SK-N-SH (cell line): ENCODE measurements at regions not wholly inside any gene's neighbourhood (a gene's known extent, or its start where the extent isn't known, plus 50 kb on each side); places are given as distances from the start of the nearest gene placed in this dataset.
"Not testable (repeated sequence)": the region's sequence is repeated elsewhere in the genome, so short reads cannot be mapped to it uniquely, and the experiment has no call there.

Experiments
- CTCF ChIA-PET: fragments of 300-600, 350-600 bp; formaldehyde crosslinking; extraction: SDS; loops from one replicate; lab custom pipeline; 2021; lab: Yijun Ruan, JAX
- POLR2A ChIA-PET: fragments of 350-600 bp; sonication (Branson Sonifier 250); formaldehyde crosslinking; extraction: SDS; loops from one replicate; lab custom pipeline; 2020; ENCODE audit warnings: antibody characterized with exemption, inconsistent platforms; lab: Yijun Ruan, JAX
- DNase-seq: peaks from one replicate; pipeline ENCODE4 v3.0.0; 2012
- H2AFZ ChIP-seq: fragments of 200-600 bp; sonication (generic); 2 replicates; pipeline ENCODE4 v1.8.1; 2016; ENCODE audit warnings: antibody characterized with exemption, mild to moderate bottlenecking, low read depth
- H3F3A ChIP-seq: fragments of 200-600 bp; sonication (generic); replicated peaks from 2 replicates; pipeline ENCODE3; 2016; ENCODE audit warnings: antibody characterized with exemption, mild to moderate bottlenecking; ENCODE audit not compliant: insufficient read depth
- H3K27ac ChIP-seq, 2 experiments: fragments of 200-500 bp in 1 of 2; fragments of 200-600 bp in 1 of 2; sonication (Bioruptor generic) in 1 of 2; sonication (generic), shearing (Covaris generic) in 1 of 2; 2 replicates each; pipeline versions ENCODE4 v1.5.1 to v1.6.1; 2014 to 2016; ENCODE audit warnings: low read depth in 2 of 2, inconsistent platforms in 1 of 2, low read length in 1 of 2, mild to moderate bottlenecking in 1 of 2, mixed read lengths in 1 of 2
- H3K27me3 ChIP-seq: fragments of 200-600 bp; sonication (generic), shearing (Covaris generic); 2 replicates; pipeline ENCODE4 v1.6.1; 2016; ENCODE audit warnings: mixed run types; ENCODE audit not compliant: insufficient read depth
- H3K36me3 ChIP-seq, 2 experiments: fragments of 200-500 bp in 1 of 2; fragments of 200-600 bp in 1 of 2; sonication (Bioruptor generic) in 1 of 2; sonication (generic) in 1 of 2; replicated peaks in 1 of 2; 2 replicates each; pipeline versions ENCODE3 to v1.5.1; 2014 to 2016; ENCODE audit warnings: low read length in 1 of 2, mild to moderate bottlenecking in 1 of 2; ENCODE audit not compliant: insufficient read depth in 2 of 2, control insufficient read depth in 1 of 2
- H3K4me1 ChIP-seq, 2 experiments: fragments of 200-500 bp in 1 of 2; fragments of 200-600 bp in 1 of 2; sonication (Bioruptor generic) in 1 of 2; sonication (generic), shearing (Covaris generic) in 1 of 2; 2 replicates each; pipeline versions ENCODE4 v1.5.1 to v1.6.1; 2014 to 2016; ENCODE audit warnings: low read depth in 1 of 2, low read length in 1 of 2, mixed run types in 1 of 2; ENCODE audit not compliant: insufficient read depth in 2 of 2, control insufficient read depth in 1 of 2
- H3K4me2 ChIP-seq: fragments of 200-600 bp; sonication (generic), shearing (Covaris generic); 2 replicates; pipeline ENCODE4 v1.6.1; 2017; ENCODE audit warnings: mixed run types
- H3K4me3 ChIP-seq, 2 experiments: fragments of 200-500 bp in 1 of 2; fragments of 200-600 bp in 1 of 2; sonication (Bioruptor generic) in 1 of 2; sonication (generic), shearing (Covaris generic) in 1 of 2; 2 replicates each; pipeline versions ENCODE4 v1.5.1 to v1.8.1; 2014 to 2016; ENCODE audit warnings: low read depth in 2 of 2, inconsistent platforms in 1 of 2, low read length in 1 of 2, mild to moderate bottlenecking in 1 of 2, mixed read lengths in 1 of 2, moderate library complexity in 1 of 2
- H3K79me2 ChIP-seq: fragments of 200-600 bp; sonication (generic); 2 replicates; pipeline ENCODE4 v1.8.1; 2017; ENCODE audit warnings: mild to moderate bottlenecking; ENCODE audit not compliant: insufficient read depth
- H3K9ac ChIP-seq: fragments of 200-600 bp; sonication (generic); 2 replicates; pipeline ENCODE4 v1.6.1; 2017; ENCODE audit warnings: mixed run types
- H3K9me2 ChIP-seq: fragments of 200-600 bp; sonication (generic); 2 replicates; pipeline ENCODE4 v1.6.1; 2017; ENCODE audit warnings: mixed run types
- H3K9me3 ChIP-seq: fragments of 200-600 bp; sonication (generic); 2 replicates; pipeline ENCODE4 v1.6.1; 2017; ENCODE audit warnings: mixed run types, mild to moderate bottlenecking, moderate library complexity
- H4K20me1 ChIP-seq: fragments of 200-600 bp; sonication (generic); 2 replicates; pipeline ENCODE4 v1.6.1; 2017; ENCODE audit warnings: mild to moderate bottlenecking, mixed run types; ENCODE audit not compliant: insufficient read depth
- CHD2 ChIP-seq: fragments of 150-350 bp; IDR thresholded peaks from 2 replicates; pipeline ENCODE4 v1.6.1; 2018; ENCODE audit warnings: low read length; ENCODE audit not compliant: partially characterized antibody
- FOXJ3 ChIP-seq: sonication (generic); formaldehyde crosslinking; IDR thresholded peaks from 2 replicates; pipeline ENCODE4 v1.5.1; 2020; ENCODE audit warnings: mild to moderate bottlenecking, missing genetic modification reagents
- FOXM1 ChIP-seq: IDR thresholded peaks from 2 replicates; pipeline ENCODE4 v1.4.0; 2012; ENCODE audit warnings: low read depth, mild to moderate bottlenecking
- GATA2 ChIP-seq: sonication (generic); formaldehyde crosslinking; IDR thresholded peaks from 2 replicates; pipeline ENCODE4 v1.5.0; 2020; ENCODE audit warnings: mild to moderate bottlenecking, missing genetic modification reagents
- MXI1 ChIP-seq: IDR thresholded peaks from 2 replicates; pipeline ENCODE4 v1.6.1; 2012; ENCODE audit warnings: mild to moderate bottlenecking, low read depth, low read length, improper control_type of control experiment
- NRF1 ChIP-seq: IDR thresholded peaks from 2 replicates; pipeline ENCODE4 v1.6.1; 2012; ENCODE audit warnings: low read depth, mild to moderate bottlenecking, low read length
- POLR2AphosphoS5 ChIP-seq: IDR thresholded peaks from 2 replicates; pipeline ENCODE4 v1.6.1; 2012; ENCODE audit warnings: low read depth, low read length
- RAD21 ChIP-seq: IDR thresholded peaks from 2 replicates; pipeline ENCODE4 v1.6.1; 2012; ENCODE audit warnings: mild to moderate bottlenecking, low read length
- TAF1 ChIP-seq: IDR thresholded peaks from 2 replicates; pipeline ENCODE4 v1.6.1; 2012; ENCODE audit warnings: low read depth, mild to moderate bottlenecking, low read length, moderate library complexity, borderline replicate concordance
- WGBS: methylation state at CpG from one replicate; pipeline ENCODE4 v1.1.6; 2017; ENCODE audit warnings: low lambda C conversion rate; 5-methylcytosine and 5-hydroxymethylcytosine counted together
- TF ChIP-seq, protein P1 (sequence below): IDR thresholded peaks from 2 replicates; pipeline ENCODE4 v1.4.0; 2012; ENCODE audit warnings: low read depth, borderline replicate concordance
- TF ChIP-seq, protein P2 (sequence below): IDR thresholded peaks from 2 replicates; pipeline ENCODE4; 2012
- TF ChIP-seq, protein P3 (sequence below): fragments of 150-350 bp; IDR thresholded peaks from 2 replicates; pipeline ENCODE4 v1.6.1; 2016; ENCODE audit warnings: mild to moderate bottlenecking, low read depth, low read length

DNA sequence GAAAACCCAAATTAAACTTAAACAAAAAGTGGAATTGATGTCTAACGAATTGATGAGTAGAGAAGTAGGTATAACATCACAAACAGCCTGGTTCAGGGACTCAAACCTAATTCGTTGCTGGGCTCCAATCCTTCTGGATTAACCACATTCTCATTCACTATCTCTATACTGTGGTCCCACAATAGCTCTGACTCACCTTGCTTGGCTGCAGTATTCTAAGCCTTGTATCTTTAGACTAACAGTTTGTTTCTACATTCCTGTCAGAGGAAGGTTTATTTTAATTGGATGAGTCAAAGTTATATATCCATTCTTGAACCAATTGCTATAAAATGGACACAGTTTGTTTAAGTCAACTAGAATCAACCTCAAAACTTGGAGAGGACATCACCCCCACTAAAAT lies 530.5 kb upstream of the PTCHD4 start:
- H3K9me3 ChIP-seq = no peaks in the 10 kb centered on the region
- no peaks in the 10 kb centered on the region for H3K79me2 ChIP-seq
- no peaks in the 10 kb centered on the region for H3K9me2 ChIP-seq
- no peaks in the 10 kb centered on the region for H3K4me1 ChIP-seq
- no peak overlapping the region for H3K4me2 ChIP-seq
- H3K27me3 ChIP-seq = no peaks in the 10 kb centered on the region
- no peak overlapping the region for H3K4me3 ChIP-seq
- H4K20me1 ChIP-seq = no peaks in the 10 kb centered on the region
- POLR2A ChIA-PET = no interaction called here
- WGBS = 3% methylated on average over 2 of the region's 2 CpGs
- H2AFZ ChIP-seq = no peak overlapping the region
- no peak overlapping the region for H3K27ac ChIP-seq
- no peak overlapping the region for H3K9ac ChIP-seq
- no peak for DNase-seq
- no peaks in the 10 kb centered on the region for H3F3A ChIP-seq
- no peaks in the 10 kb centered on the region for H3K36me3 ChIP-seq
- CTCF ChIA-PET = interaction anchor here (1.2 kb wide), 1 partner anchor 19 kb away, joined by 3 read pairs; no protein-coding TSS in a partner anchor
- TF ChIP-seq MXI1 = no peak
- no peak for TF ChIP-seq NRF1
- no peak for TF ChIP-seq FOXM1
- no peak for TF ChIP-seq CHD2
- TF ChIP-seq TAF1 = no peak
- TF ChIP-seq POLR2AphosphoS5 = no peak
- TF ChIP-seq, protein P1, sequence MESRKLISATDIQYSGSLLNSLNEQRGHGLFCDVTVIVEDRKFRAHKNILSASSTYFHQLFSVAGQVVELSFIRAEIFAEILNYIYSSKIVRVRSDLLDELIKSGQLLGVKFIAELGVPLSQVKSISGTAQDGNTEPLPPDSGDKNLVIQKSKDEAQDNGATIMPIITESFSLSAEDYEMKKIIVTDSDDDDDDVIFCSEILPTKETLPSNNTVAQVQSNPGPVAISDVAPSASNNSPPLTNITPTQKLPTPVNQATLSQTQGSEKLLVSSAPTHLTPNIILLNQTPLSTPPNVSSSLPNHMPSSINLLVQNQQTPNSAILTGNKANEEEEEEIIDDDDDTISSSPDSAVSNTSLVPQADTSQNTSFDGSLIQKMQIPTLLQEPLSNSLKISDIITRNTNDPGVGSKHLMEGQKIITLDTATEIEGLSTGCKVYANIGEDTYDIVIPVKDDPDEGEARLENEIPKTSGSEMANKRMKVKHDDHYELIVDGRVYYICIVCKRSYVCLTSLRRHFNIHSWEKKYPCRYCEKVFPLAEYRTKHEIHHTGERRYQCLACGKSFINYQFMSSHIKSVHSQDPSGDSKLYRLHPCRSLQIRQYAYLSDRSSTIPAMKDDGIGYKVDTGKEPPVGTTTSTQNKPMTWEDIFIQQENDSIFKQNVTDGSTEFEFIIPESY = no peak
- TF ChIP-seq, protein P2, sequence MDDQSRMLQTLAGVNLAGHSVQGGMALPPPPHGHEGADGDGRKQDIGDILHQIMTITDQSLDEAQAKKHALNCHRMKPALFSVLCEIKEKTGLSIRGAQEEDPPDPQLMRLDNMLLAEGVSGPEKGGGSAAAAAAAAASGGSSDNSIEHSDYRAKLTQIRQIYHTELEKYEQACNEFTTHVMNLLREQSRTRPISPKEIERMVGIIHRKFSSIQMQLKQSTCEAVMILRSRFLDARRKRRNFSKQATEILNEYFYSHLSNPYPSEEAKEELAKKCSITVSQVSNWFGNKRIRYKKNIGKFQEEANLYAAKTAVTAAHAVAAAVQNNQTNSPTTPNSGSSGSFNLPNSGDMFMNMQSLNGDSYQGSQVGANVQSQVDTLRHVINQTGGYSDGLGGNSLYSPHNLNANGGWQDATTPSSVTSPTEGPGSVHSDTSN = no peak
- TF ChIP-seq RAD21 = no peak
- no peak for TF ChIP-seq FOXJ3 (CRISPR knock-in tag)
- no peak for TF ChIP-seq GATA2 (CRISPR knock-in tag)
- TF ChIP-seq, protein P3, sequence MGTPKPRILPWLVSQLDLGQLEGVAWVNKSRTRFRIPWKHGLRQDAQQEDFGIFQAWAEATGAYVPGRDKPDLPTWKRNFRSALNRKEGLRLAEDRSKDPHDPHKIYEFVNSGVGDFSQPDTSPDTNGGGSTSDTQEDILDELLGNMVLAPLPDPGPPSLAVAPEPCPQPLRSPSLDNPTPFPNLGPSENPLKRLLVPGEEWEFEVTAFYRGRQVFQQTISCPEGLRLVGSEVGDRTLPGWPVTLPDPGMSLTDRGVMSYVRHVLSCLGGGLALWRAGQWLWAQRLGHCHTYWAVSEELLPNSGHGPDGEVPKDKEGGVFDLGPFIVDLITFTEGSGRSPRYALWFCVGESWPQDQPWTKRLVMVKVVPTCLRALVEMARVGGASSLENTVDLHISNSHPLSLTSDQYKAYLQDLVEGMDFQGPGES = no peak

DNA sequence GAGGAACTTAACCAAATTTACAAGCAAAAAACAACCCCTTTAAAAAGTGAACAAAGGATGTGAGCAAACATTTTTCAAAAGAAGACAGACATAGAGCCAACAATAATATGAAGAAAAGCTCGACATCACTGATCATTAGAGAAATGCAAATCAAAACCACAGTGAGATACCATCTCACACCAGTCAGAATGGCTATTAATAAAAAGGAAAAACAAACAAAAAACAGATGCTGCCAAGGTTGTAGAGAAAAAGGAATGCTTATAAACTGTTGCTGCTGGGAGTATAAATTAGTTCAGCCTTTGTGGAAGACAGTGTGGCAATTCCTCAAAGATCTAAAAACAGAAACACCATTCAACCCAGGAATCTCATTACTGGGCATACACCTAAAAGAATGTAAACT lies 527.8 kb upstream of the PTCHD4 start:
- POLR2A ChIA-PET, H3K4me2 ChIP-seq, H3K9ac ChIP-seq, H3K27me3 ChIP-seq, H3K9me2 ChIP-seq, H3K9me3 ChIP-seq, H3K27ac ChIP-seq, H2AFZ ChIP-seq, H3K79me2 ChIP-seq, CTCF ChIA-PET, H3K4me1 ChIP-seq, DNase-seq, H4K20me1 ChIP-seq, H3F3A ChIP-seq, H3K4me3 ChIP-seq, H3K36me3 ChIP-seq: not testable (repeated sequence)
- 3% methylated on average over 1 of the region's 1 CpG for WGBS
